HG03025 (cell line): ENCODE measurements at regions not wholly inside any gene's neighbourhood (a gene's known extent, or its start where the extent isn't known, plus 50 kb on each side); places are given as distances from the start of the nearest gene placed in this dataset.
"Not testable (repeated sequence)": the region's sequence is repeated elsewhere in the genome, so short reads cannot be mapped to it uniquely, and the experiment has no call there.

Experiments
- ATAC-seq: cut with Tn5 transposase; IDR thresholded peaks from one replicate; pipeline ENCODE4 v1.9.1; 2021; ENCODE audit warnings: mild to moderate bottlenecking, moderate library complexity; ENCODE audit not compliant: unreplicated experiment, low FRiP score

GRCh38 chr11:24091594-24091993, 405.3 kb upstream of the LUZP2 start:
- ATAC-seq = no peak

DNA sequence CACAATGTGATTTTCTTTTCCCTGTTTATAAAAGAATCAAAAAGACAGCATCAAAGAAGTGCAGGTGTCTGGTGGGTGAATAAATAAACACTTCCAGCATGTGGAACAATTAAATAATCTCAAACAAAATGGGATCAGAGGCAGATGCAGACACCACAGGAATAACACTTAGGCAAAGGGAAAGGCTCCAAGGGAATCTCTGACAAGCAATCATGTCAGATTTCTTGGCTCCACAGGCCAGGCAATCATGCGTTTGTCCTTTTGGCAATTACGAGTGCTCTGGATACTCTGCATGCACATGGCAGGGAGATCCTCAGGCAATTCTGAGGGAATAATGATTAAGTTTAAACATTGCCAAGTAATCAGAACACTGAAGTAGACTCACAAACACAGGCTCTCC, 403.5 kb upstream of the LUZP2 start:
- no peak for ATAC-seq

GRCh38 chr11:24108609-24109008, 388.2 kb upstream of the LUZP2 start:
- no peak for ATAC-seq

DNA sequence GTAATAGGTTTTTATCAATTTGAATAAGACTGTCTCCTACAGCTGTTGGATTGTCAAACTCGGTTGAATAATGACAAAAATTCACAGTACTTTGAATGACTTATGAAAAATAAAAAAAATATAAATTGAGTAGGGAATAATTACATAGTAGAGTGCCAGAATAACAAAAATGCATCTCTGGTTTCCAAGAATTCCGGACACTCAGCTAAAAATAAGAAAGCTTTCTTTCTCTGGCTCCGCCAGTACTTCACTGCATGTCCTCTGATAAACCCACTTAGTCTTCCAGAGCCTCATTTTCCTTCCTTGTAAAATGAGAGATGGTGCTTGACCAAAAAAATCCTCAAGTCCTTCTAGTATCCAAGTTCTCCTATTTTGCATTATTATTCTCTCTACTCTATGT, 374.6 kb upstream of the LUZP2 start:
- ATAC-seq = no peak

GRCh38 chr11:24124876-24125275, 372.0 kb upstream of the LUZP2 start:
- no peak for ATAC-seq

DNA sequence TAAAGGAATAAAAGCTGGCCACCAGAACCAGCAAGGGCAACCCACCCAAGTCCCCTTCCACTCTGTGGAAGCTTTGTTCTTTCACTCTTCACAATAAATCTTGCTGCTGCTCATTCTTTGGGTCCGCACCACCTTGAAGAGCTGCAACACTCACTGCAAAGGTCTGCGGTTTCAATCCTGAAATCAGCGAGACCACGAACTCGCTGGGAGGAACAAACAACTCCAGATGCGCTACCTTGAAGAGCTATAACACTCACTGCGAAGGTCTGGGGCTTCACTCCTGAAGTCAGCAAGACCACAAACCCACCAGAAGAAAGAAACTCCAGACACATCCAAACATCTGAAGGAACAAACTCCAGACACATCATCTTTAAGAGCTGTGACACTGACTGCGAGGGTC, 365.2 kb upstream of the LUZP2 start:
- ATAC-seq = no peak

GRCh38 chr11:24132471-24132870, 364.4 kb upstream of the LUZP2 start:
- ATAC-seq = no peak

- ATAC-seq = no peak
Observed at GRCh38 chr11:24134879-24135589, 361.8 kb upstream of the LUZP2 start.

DNA sequence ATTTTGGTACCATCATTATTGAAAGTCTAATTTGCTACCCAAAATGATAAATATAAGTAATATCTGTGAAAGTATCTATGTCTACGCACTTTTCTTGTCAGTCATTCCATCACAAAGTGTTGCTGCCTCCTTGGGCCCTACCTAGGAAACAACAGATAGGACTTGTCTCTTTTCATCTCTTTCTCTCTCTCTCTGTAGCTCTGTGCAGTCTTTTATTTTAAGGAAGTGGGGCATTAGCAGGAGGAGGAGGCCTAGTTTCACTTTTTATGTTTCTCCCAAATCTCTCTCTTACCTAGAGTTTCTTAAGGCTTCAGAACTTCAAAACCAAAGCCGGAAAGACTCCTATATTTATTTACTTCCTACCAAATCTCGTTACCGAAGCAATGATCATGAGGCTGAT, 354.8 kb upstream of the LUZP2 start:
- ATAC-seq = no peak

GRCh38 chr11:24145411-24145810, 351.4 kb upstream of the LUZP2 start:
- no peak for ATAC-seq

DNA sequence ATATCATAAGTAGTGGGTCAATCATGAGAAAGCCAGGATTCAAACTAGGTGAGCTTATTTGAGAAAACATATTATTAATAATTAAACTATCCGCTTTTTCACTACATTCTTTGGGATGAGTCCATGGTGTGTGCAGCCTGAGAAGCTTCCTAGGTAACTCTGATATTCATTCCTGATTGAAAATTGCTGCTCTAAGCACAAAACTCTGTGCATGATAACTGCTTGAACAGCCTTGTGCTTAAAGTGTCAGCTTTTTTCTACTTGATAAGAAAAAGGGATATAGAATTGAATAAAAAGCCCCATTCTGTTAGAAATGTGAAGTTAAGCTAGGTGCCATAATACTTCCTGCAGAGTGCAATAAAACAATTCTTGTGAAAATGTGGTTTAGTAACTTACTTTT, 343.5 kb upstream of the LUZP2 start:
- ATAC-seq = no peak

DNA sequence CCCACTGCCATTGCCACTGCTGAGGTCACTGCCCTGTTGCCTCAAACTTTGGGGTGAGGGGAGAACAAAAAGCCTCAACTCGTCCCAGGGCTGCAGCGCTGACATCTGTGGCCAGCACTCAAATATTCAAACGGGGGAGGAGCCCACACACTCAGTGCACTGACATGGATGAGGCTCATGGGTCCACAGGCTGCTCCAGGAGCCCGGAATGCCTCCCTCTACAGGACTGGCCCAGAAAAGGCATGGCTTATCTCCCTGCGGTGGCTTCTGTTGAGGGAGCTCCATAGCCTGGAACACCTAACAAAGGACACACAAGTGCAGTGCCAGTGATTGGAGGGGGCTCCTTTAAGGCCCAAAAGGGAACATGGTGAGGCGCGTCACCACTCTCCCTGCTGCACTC, 341.1 kb upstream of the LUZP2 start:
- no peak for ATAC-seq

- no peak for ATAC-seq
Observed at GRCh38 chr11:24157316-24157715, 339.5 kb upstream of the LUZP2 start.

- ATAC-seq = no peak
Observed at GRCh38 chr11:24161587-24161986, 335.3 kb upstream of the LUZP2 start.

GRCh38 chr11:24163146-24163545, 333.7 kb upstream of the LUZP2 start:
- ATAC-seq = no peak

DNA sequence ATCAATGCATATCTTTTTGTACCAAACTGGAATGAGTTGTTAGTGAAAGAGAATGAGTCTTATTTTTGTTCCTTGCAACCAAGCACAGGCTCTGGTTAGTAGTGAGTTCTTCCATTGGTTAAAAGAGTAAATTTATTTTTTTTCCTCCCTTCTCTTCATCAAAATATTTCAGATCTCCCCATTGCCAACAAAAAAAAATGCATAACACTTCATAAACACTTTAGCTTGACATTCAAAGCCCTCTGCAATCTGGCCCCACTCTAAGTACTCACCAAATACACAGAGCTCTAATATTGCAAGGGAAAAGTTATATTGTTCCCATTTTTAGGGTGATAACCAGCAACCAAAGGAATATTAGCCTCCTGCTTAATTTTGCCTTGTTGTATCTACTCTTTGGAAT, 333.0 kb upstream of the LUZP2 start:
- no peak for ATAC-seq

- no peak for ATAC-seq
Observed at GRCh38 chr11:24171869-24172268, 325.0 kb upstream of the LUZP2 start.

GRCh38 chr11:24181395-24182047, 315.3 kb upstream of the LUZP2 start:
- no peak for ATAC-seq

DNA sequence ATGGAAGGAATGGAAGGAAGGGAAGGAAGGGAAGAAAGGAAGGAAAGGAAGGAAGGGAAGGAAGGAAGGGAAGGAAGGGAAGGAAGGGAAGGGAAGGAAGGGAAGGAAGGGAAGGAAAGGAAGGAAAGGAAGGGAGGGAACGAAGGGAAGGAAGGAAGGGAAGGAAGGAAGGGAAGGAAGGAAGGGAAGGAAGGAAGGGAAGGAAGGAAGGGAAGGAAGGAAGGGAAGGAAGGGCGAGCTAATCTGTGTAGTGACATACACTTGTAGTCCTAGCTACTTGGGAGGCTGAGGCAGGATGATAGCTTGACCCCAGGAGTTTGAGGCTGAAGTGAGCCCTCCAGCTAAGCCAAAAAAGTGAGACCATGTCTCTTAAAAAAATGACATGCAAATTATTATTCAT, 311.3 kb upstream of the LUZP2 start:
- ATAC-seq = not testable (repeated sequence)

- ATAC-seq = no peak
Observed at GRCh38 chr11:24196733-24197132, 300.1 kb upstream of the LUZP2 start.

DNA sequence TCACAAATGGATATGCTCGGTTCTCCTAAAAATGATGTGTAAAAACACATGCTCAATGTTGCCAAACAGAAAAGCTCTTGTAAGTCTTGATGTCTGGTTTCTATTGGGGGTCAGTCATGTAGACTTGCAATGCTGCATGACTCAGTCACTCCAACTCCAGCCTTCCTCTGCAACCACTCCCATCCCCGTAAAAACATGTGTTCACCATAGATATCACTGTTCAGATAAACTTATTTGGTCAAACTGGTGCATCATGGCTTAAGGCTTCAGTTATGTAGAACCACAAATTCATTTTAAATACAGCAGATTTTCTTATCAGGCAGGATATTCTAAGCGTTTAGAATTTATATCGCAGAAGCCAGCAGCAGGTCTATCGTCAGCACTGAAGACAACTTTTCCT, 298.4 kb upstream of the LUZP2 start:
- ATAC-seq = no peak

- no peak for ATAC-seq
Observed at GRCh38 chr11:24199461-24199860, 297.4 kb upstream of the LUZP2 start.
